ENCODE measurements at regions not wholly inside any gene's neighbourhood (a gene's known extent, or its start where the extent isn't known, plus 50 kb on each side); places are given as distances from the start of the nearest gene placed in this dataset.
"Not testable (repeated sequence)": the region's sequence is repeated elsewhere in the genome, so short reads cannot be mapped to it uniquely, and the experiment has no call there.

DNA sequence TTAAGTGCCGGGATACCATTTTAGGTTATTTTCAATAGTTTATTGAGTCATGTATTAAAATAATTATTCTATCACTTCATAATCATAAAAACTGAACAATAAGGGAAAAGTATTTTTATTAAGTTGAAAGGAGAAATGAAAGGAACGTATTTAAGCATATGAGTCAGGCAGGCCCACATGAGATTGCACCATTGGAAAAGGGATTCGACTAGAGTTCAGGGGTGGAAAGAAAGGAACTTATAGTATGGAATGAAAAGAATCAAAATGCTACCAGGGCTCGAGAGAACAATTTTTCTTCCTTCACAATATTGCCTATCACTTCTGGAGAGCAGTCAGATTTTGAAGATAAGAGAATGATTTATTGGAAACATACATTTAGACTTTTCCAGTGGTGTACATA, 516.5 kb upstream of the NETO1 start:
- no peak for DNase-seq

DNA sequence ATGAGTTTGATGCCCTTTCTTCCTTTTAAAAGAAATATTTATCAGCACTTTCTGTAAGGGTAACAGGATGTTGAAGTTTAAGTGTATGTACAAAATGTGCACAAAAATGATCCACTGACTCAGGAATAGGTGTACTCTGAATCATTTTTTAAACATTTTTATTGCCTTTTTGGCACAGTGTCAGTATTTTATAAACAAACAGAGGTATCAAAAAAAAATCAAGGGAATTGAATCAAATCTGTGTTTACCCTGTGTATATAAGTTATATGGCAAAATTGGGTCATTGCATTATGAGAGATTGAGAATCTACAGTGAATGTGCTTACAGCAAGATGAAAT, 513.9 kb upstream of the NETO1 start:
- DNase-seq, result no peak

- DNase-seq, result no peak
Observed at GRCh38 chr18:73381016-73381698, 513.4 kb upstream of the NETO1 start.

DNA sequence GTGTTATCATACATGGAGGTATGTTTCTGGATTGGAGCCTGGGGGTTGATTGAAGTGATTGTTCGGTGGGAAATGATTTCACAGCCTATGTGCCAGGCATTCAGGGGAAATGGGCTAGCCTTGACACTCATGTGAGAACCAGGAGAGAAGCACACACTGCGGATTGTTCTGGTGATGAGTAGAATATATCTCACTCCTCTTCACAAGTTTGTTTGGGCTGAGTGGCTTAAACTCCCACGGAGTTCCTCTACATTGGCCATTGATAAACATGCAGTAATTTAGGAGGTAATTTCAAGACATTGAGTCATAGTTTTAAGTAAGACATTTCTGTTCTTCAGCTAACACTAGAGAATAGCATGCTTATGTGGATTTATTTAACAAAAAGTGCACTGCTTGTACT, 498.9 kb upstream of the NETO1 start:
- DNase-seq, result no peak

DNA sequence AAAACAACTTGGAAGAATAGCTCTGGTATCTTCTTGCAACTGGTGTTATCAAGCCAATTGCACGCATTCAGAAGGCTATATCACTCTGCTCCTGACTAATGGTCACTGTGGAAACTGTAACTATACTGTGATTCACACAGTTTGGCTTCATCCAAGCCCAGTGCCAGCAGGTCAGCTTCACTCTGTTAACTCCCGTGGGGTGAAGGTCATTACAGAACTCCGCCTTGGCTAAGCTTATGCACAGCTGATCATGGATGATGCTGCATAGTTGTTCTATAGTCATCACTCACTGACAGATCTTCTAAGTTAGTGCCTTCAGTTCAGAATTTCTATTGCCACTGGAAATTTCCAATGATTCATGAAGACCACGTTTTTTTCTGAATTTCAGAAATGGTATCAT, 497.2 kb upstream of the NETO1 start:
- DNase-seq, result no peak

- DNase-seq, result no peak
Observed at GRCh38 chr18:73355121-73355520, 487.3 kb upstream of the NETO1 start.

- no peak for DNase-seq
Observed at GRCh38 chr18:73352546-73352945, 484.8 kb upstream of the NETO1 start.

DNA sequence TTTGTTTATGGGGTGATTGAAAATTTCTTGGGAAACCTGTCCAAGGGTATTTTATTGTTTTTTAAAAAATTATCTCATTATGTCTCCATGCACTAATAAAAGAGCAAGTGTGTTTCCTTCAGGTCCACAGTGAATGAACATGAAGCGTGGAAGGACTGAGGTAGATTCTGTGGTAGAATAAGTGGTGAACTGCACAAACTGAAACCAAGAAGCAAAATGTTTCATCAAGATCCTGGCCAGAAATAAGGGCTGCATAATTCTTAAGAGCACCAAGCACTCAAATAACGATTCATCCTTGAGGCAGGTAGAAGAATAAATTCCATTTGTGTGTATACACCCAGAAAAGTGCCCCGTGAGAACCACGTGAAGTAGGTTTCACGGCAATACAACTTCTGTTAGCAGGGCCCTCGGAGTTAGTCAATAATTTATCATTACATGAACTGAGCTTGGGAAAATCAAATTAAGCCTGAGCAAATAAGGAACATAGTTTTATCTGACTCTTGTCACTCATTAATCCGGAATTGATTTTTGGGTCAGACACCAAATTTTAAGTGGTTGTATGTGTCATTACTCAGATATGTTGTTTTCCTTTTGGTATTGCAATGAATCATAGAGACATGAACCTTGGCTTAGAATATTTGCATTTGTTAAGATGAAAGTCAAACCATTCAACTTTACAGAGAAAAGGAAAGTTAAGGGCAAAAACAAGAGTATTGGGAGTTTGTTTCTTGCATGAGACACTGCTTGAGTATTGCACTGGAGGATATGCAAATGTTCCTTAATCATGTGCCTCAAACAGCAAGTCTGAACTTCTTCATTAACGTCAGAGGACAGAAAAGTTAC, 472.6 kb upstream of the NETO1 start:
- no peak for DNase-seq

DNA sequence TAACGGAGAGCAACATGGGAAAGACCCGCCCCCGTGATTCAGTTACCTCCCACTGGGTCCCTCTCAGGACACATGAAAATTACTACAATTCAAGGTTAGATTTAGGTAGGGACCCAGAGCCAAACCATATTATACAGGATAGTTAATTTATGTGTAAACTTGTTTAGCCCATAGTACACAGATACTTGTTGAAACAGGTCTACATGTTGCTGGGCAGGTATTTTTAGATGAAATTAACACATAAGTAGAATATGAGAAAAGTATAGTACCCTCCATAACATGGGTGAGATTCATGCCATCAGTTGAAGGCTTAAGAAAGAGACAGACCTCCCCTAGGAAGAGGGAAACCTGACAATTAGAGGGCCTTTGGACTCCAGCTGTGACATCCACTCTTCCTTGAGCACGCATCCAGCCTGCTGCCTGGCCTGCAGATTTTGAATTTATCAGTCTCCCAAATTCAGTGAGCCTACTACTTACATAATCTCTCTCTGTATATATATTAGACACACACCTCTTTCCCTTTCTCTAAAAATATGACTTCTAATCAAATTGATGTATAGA, 463.5 kb upstream of the NETO1 start:
- no peak for DNase-seq

DNA sequence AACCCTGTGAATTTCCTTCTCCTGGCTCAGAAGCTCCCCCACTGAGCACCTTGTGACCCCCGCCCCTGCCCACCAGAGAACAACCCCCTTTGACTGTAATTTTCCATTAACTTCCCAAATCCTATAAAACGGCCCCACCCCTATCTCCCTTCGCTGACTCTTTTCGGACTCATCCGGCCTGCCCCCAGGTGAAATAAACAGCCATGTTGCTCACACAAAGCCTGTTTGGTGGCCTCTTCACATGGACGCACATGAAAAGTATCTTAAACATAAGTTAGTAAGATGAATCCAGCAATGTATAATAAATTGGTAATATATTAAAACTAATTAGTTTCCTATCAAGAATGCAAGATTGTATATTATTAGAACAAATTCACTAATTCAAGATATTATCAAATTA, 462.3 kb upstream of the NETO1 start:
- DNase-seq, result not testable (repeated sequence)

DNA sequence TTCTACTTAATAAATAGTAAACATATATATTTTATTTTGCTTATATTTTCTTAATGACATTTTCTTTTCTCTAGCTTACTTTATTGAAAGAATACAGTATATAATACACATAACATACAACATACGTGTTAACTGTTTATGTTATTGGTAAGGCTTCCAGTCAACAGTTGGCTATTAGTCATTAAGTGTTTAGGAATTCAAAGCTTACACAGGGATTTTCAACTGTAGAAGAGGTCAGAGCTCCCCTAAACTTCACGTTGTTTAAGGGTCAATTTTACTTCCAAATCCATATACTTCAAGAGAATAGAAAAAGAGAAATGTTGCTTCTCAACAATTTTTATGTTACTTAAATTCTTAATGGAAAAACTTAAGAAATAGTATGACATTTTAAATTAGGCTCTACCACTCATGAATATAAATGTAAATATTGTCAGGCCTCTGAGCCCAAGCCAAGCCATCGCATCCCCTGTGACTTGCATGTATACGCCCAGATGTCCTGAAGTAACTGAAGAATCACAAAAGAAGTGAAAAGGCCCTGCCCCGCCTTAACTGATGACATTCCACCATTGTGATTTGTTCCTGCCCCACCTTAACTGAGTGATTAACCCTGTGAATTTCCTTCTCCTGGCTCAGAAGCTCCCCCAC, 456.5 kb upstream of the NETO1 start:
- DNase-seq, result not testable (repeated sequence)

- DNase-seq, result no peak
Observed at GRCh38 chr18:73318739-73319479, 451.1 kb upstream of the NETO1 start.

GRCh38 chr18:73316513-73316912, 448.7 kb upstream of the NETO1 start:
- DNase-seq, result no peak

GRCh38 chr18:73315381-73315780, 447.6 kb upstream of the NETO1 start:
- DNase-seq, result no peak

DNA sequence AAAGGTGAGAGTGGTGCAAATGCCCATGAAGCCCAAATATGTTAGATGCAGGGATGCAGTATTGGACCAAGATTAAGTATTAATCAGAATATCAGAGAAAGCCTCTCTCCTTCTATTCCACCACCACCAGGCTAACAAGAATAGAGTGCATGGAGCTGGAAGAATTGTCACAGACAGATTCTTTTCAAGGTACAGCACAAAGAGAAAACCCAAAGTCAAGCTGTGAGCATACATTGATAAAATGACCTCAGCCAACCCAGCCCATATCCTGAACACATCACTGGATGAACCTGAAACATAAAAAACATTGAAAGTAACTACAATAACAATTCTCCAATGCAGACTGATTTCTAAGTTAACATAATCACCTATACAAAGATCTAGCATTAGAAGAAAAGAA, 445.7 kb upstream of the NETO1 start:
- no peak for DNase-seq

- no peak for DNase-seq
Observed at GRCh38 chr18:73296686-73297085, 428.9 kb upstream of the NETO1 start.

GRCh38 chr18:73292156-73292555, 424.4 kb upstream of the NETO1 start:
- no peak for DNase-seq

DNA sequence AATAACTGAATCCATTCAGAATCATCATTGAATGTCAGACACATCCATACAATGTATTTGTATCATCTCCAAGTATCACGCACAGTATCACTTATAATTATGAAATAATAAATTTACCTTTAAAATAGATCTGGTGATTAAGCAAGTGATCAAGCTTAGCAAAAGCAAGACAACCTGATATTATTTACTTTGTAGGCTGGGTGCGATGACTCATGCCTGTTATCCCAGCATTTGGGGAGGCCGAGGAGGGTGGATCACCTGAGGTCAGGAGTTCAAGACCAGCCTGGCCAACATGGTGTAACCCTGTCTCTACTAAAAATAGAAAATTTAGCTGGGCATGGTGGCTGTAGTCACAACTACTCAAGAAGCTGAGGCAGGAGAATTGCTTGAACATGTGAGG, 421.0 kb upstream of the NETO1 start:
- DNase-seq, result no peak

DNA sequence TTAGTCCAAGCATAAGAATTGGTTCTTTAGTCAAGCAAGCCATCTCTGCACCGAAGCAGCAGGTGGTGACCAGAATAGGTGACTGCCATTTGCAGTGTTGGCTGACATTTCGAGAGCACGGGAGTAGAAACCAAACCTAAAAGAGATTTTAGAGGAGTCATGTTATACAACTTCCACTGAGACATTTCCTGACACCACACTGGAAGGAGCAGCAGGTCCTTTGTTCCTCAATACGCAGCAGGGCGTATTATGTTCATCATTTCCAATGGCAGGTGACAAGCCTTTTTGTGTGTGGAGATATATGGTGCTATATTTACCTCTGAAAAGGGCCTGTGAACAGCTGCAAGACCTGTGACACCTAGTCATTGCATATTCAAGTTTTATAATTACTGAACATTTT, 418.8 kb upstream of the NETO1 start:
- DNase-seq, result no peak

DNA sequence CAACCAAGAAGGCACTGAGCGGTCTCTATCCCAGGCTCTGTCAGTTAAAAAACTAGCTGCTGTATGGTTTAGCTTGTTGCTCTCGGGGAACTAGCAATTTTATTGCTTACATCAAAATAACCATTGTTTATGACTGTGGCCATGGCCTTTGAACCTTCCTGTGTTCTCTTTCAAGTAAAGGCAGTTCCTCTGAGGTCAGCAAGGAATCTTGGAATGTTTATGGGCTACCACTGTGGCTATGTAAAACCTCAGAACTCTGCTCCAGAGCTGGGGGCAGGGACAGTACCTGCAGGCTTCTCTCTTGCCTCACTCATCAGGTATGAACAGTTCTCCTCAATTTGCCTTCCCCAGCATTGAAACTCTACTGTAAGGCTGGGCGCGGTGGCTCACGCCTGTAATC, 416.0 kb upstream of the NETO1 start:
- DNase-seq, result no peak

DNA sequence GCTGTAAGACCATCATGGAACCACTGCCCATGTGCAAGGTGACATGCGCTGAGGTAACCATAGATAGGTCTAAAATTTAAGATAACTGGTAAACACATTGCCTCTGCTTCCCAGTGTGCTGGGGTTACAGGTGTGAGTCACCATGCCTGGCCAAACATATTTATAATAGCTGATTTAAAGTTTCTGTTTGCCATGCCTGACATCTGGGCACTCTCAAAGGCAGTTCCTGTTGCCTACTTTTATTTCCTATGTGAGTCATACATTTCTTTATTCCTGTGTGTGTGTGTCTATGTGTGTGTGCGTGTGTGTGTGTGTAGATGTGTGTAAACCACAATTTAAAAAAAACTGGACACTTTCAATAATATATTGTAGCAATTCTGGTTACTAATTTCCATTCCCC, 415.2 kb upstream of the NETO1 start:
- no peak for DNase-seq

- no peak for DNase-seq
Observed at GRCh38 chr18:73279498-73279897, 411.7 kb upstream of the NETO1 start.
